Activated CD8-positive, alpha-beta T cell treated with anti-CD3 and anti-CD28 coated beads, Interleukin-2, amount 10 ng/mL, durations not matched to agents 7 days and 5 days (primary cell): ENCODE measurements at regions not wholly inside any gene's neighbourhood (a gene's known extent, or its start where the extent isn't known, plus 50 kb on each side); places are given as distances from the start of the nearest gene placed in this dataset.

Source experiments
- ATAC-seq: fragments of 150-1000 bp; cut with Tn5 transposase; one replicate; pipeline ENCODE4 v1.10.0; 2021; ENCODE audit warnings: moderate library complexity
- CTCF ChIA-PET: fragments of 350-600 bp; sonication (Branson Sonifier 250); formaldehyde crosslinking; loops from one replicate; lab custom pipeline; 2021; ENCODE audit warnings: antibody characterized with exemption; lab: Charles Lee
- POLR2A ChIA-PET: fragments of 350-600 bp; sonication (Branson Sonifier 250); formaldehyde crosslinking; loops from one replicate; lab custom pipeline; 2021; ENCODE audit warnings: antibody characterized with exemption; lab: Charles Lee
- DNase-seq: peaks from one replicate; pipeline ENCODE4 v3.0.0-alpha.2; 2020
- H3K27ac Mint-ChIP-seq: one replicate; pipeline ENCODE4 v1.8.0; 2021; ENCODE audit warnings: mild to moderate bottlenecking, mixed read lengths
- H3K27me3 Mint-ChIP-seq: one replicate; pipeline ENCODE4 v1.8.0; 2021; ENCODE audit warnings: low read depth, mixed read lengths
- H3K36me3 Mint-ChIP-seq: one replicate; pipeline ENCODE4 v1.8.0; 2021; ENCODE audit warnings: low read depth, mixed read lengths
- H3K4me1 Mint-ChIP-seq: one replicate; pipeline ENCODE4 v1.8.0; 2021; ENCODE audit warnings: low read depth, mixed read lengths
- H3K4me3 Mint-ChIP-seq: one replicate; pipeline ENCODE4 v1.8.0; 2021; ENCODE audit warnings: mild to moderate bottlenecking, mixed read lengths
- H3K9me3 Mint-ChIP-seq: one replicate; pipeline ENCODE4 v1.8.0; 2022; ENCODE audit warnings: mixed read lengths; ENCODE audit not compliant: insufficient read depth

DNA sequence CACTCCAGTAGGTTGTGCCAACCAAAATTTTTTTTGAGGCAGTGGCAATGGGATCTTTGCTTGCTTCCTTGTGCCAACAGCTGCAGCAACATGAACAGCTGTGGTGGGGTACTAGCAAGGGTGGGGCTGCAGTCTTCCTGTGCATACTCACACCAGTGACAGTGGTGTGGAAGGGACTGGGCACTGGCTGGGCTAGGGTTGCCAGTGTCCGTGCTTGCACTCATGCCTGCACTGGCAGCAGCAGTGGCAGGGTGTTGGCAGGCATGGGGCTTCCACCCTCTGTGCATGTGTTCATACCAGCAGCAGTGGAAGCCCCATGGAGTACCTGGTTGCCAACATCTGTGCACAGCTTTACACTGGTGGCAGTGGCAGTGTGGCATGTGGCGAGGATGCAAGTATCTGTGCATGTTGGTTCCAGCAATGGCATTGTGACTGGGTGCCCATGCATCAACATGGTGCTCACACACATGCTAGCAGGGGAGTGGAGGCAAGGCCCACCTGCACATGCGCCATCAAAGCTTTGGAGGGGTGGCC lies 1312.6 kb downstream of the PCDH18 start:
- Mint-ChIP-seq H3K4me1 (no peaks in the 10 kb centered on the region), H3K36me3 (no peaks in the 10 kb centered on the region), H3K27me3 (no peaks in the 10 kb centered on the region), H3K9me3 (no peaks in the 10 kb centered on the region), H3K27ac (no peak overlapping the region), H3K4me3 (no peak overlapping the region)
- ChIA-PET POLR2A (no interaction called here), CTCF (no interaction called here)
- ATAC-seq (no peak), DNase-seq (no peak)

DNA sequence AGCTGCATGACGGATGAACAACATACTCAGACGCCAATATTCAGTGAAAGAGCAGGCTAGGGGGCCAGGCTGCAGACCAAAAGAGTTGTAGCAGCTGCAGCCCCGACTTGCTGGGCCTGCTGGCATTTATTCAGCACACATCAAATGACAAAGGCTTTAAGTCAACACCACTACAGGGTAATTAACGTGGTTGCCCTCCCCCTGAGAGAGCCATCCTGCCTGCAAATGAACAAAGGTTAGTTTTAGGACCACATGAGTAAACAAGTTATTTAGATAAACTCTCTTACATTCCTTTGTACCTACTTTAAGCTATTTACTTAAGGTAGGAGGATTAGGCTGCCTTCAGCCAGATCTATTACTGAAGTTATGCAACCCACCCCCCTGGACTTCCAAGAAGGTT lies 1329.1 kb downstream of the PCDH18 start:
- Mint-ChIP-seq H3K36me3 (no peaks in the 10 kb centered on the region), H3K4me1 (no peaks in the 10 kb centered on the region), H3K27me3 (no peaks in the 10 kb centered on the region), H3K9me3 (peaks cover 4% of the 10 kb centered on the region), H3K27ac (no peak overlapping the region), H3K4me3 (no peak overlapping the region)
- CTCF ChIA-PET = no interaction called here
- POLR2A ChIA-PET = no interaction called here
- DNase-seq (no peak), ATAC-seq (no peak)

DNA sequence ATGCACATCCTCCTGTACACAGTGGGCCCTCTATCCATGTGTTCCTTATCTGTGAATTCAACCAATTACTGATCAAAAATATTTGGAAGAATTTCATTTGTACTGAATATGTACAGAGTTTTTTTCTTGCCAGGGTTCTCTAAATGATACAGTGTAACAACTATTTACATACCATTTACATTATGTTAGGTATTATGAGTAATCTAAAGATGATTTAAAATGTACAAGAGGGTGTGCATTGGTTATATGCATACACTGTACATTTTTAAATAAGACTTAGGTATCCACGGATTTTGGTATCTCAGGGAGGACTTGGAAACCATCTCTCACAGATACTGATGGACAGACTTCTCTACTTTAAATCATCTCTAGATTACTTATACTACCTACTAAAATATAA lies 1333.9 kb downstream of the PCDH18 start:
- no peaks in the 10 kb centered on the region for H3K4me1 Mint-ChIP-seq
- H3K9me3 Mint-ChIP-seq = peaks cover 4% of the 10 kb centered on the region
- ChIA-PET CTCF (no interaction called here), POLR2A (no interaction called here)
- H3K27me3 Mint-ChIP-seq = no peaks in the 10 kb centered on the region
- no peak overlapping the region for H3K27ac Mint-ChIP-seq
- H3K36me3 Mint-ChIP-seq = no peaks in the 10 kb centered on the region
- H3K4me3 Mint-ChIP-seq = no peak overlapping the region
- DNase-seq (no peak), ATAC-seq (no peak)

DNA sequence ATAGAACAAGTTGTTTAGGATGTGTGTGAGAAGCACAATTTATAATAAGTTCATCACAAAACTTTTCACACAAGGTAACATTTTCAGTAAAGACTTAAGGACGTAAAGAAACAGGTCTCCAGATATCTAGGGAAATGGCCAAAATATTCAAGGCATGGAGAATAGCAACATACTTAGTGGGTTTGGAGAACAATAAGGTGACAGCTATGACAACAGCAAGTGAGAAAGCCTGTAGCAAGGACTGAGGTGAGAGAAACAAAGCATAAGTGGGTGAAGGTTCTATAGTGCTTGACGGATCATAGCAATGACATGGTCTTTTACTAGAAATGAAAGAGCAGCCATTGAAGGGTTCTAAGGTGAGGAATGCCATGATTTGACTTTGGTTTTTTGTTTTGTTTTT lies 1337.3 kb downstream of the PCDH18 start:
- no peaks in the 10 kb centered on the region for H3K27me3 Mint-ChIP-seq

DNA sequence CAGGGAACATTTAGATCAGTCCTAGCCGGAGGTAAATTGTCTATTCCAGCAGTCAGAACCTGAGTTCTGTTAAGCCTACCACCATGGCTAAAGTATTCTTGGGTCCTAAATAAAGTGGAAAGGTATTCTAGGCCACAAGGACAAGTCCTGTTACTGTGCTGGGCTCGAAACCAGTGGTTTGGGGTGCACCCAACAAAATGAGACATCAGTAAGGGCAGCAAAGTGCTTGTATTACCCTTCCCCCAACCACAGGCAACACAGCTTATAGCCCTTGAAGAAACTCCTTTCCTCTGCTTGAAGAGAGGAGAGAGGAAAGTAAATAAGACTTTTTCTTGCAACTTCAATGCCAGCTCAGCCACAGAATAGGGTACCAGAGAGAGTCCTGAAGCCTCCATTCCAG lies 1345.6 kb downstream of the PCDH18 start:
- ChIA-PET CTCF (no interaction called here), POLR2A (no interaction called here)
- no peaks in the 10 kb centered on the region for H3K4me1 Mint-ChIP-seq
- no peaks in the 10 kb centered on the region for H3K27me3 Mint-ChIP-seq
- H3K36me3 Mint-ChIP-seq = no peaks in the 10 kb centered on the region
- no peak overlapping the region for H3K27ac Mint-ChIP-seq
- DNase-seq = no peak
- peaks cover 12% of the 10 kb centered on the region for H3K9me3 Mint-ChIP-seq
- no peak for ATAC-seq
- no peak overlapping the region for H3K4me3 Mint-ChIP-seq

More for the DNA sequence above, 1337.3 kb downstream of the PCDH18 start:
- Mint-ChIP-seq H3K4me3 (no peak overlapping the region), H3K36me3 (no peaks in the 10 kb centered on the region), H3K4me1 (no peaks in the 10 kb centered on the region), H3K9me3 (no peaks in the 10 kb centered on the region), H3K27ac (no peak overlapping the region)
- ChIA-PET POLR2A (no interaction called here), CTCF (no interaction called here)
- no peak for ATAC-seq
- no peak for DNase-seq

DNA sequence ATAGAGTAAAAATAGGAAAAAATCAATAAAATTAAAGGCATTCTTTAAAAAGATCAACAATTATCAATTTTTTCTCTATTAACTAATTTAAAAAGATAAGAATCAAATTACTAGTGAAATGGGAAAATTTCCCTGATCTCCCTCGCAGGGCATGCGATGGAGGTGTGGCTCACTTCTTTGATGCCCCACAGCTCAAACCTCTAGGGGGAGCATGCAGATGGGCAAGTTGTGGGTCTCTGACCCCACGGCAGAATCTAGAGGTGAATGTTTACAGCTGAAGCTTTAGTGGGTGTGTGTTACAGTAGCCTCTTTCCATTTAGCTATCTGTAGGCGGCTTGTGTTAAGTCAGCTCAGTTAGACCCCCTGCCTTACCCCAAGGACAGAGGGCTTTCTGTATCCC lies 1348.8 kb downstream of the PCDH18 start:
- H3K4me3 Mint-ChIP-seq = no peak overlapping the region
- no peaks in the 10 kb centered on the region for H3K4me1 Mint-ChIP-seq
- peaks cover 14% of the 10 kb centered on the region for H3K9me3 Mint-ChIP-seq
- ATAC-seq (no peak), DNase-seq (no peak)
- H3K27me3 Mint-ChIP-seq = no peaks in the 10 kb centered on the region
- no peaks in the 10 kb centered on the region for H3K36me3 Mint-ChIP-seq
- no peak overlapping the region for H3K27ac Mint-ChIP-seq
- ChIA-PET POLR2A (no interaction called here), CTCF (no interaction called here)

DNA sequence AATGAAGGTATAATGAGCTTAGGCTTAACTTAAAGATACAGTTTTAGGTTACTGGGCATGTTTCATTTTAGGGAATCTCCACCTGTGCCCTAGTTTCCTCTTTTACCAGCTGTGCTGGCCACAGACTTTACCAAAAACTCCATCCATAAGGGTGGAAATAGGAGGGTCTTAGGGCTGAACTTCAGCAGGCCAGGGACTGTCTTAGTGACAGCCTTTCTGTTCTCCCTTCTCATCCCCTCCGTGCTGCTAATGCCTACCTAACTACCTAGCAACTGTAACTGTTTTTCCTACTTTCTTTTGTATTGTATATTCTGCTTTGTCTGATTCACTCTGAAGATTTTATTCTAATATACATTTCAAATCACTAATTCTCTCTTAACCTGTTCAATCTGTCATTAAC lies 1375.3 kb downstream of the PCDH18 start:
- H3K27me3 Mint-ChIP-seq = no peaks in the 10 kb centered on the region
- CTCF ChIA-PET = no interaction called here

DNA sequence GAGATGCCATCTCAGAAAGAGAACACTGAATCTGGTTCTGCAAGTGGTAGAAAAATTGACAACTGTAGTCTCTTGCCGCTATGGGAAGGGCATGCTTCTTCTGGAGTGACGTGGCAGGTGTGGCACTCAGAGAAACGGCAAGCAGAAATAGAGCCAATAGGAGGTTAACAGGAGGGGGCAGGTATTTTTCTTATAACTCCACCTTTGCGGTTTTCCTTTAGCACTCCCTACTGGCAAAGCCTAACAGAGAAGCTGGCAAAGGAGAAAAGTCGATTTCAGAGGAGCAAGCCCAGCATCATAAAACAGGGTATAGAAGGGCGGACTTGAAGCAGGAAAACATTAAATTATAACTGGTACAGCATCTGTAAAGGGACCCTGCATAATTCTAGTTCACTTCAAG lies 1382.2 kb downstream of the PCDH18 start:
- H3K4me3 Mint-ChIP-seq = no peak overlapping the region
- no peak for ATAC-seq
- ChIA-PET POLR2A (no interaction called here), CTCF (no interaction called here)
- H3K9me3 Mint-ChIP-seq = peaks cover 4% of the 10 kb centered on the region
- H3K27ac Mint-ChIP-seq = no peak overlapping the region
- no peak for DNase-seq
- H3K4me1 Mint-ChIP-seq = no peaks in the 10 kb centered on the region
- H3K36me3 Mint-ChIP-seq = no peaks in the 10 kb centered on the region
- H3K27me3 Mint-ChIP-seq = no peaks in the 10 kb centered on the region

More for the DNA sequence above, 1375.3 kb downstream of the PCDH18 start:
- Mint-ChIP-seq H3K4me1 (no peaks in the 10 kb centered on the region), H3K36me3 (no peaks in the 10 kb centered on the region), H3K9me3 (peaks cover 7% of the 10 kb centered on the region), H3K27ac (no peak overlapping the region), H3K4me3 (no peak overlapping the region)
- ATAC-seq = no peak
- no peak for DNase-seq
- POLR2A ChIA-PET = no interaction called here

DNA sequence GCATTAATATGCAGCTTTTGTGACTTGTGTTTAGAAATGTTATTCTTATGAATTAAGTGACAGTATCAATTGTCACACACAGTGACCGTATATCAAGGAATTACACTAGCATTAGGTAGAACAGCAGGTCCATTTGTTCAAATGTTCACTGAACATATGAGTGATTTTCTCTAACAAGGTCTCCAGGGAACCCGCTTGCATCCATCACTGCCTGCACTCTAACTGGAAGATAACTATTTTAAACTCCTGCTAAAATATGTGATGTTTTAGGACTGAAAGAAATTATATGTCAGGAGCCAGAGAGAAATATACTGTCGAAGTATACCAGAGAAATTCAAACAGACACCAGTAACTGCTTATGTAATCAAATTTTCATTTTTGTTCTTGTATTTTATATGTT lies 1395.7 kb downstream of the PCDH18 start:
- CTCF ChIA-PET = no interaction called here
- POLR2A ChIA-PET = no interaction called here
- H3K4me3 Mint-ChIP-seq = no peak overlapping the region

DNA sequence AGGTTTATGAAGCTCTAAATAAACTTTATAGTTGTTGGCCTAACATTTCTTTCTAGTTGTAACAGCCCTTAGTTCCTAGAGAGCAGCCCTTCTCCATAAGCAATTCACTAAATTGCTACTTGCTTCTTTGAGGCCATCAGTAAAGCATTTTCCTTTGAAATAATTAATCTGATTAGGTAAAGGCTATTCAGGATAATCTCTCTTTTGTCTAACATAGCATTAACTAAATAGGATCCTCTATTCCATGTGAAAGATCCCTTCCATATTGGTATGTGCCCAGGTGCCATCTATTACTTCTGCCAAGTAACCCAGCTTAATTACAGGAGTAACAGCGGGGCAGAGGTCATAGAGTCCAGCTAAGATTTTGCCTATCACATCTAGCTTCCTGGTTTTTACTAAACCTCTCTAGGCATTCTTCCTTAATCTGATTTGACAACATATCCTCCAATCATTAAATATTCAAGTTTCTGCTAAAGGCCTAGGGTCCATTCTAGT lies 1408.0 kb downstream of the PCDH18 start:
- Mint-ChIP-seq H3K36me3 (no peaks in the 10 kb centered on the region), H3K4me3 (no peak overlapping the region), H3K4me1 (no peaks in the 10 kb centered on the region), H3K9me3 (peaks cover 10% of the 10 kb centered on the region), H3K27me3 (no peaks in the 10 kb centered on the region), H3K27ac (no peak overlapping the region)
- ATAC-seq (no peak), DNase-seq (no peak)
- ChIA-PET POLR2A (no interaction called here), CTCF (no interaction called here)

More for the DNA sequence above, 1395.7 kb downstream of the PCDH18 start:
- ATAC-seq (no peak), DNase-seq (no peak)
- Mint-ChIP-seq H3K4me1 (no peaks in the 10 kb centered on the region), H3K27me3 (no peaks in the 10 kb centered on the region), H3K27ac (no peak overlapping the region), H3K9me3 (no peaks in the 10 kb centered on the region), H3K36me3 (no peaks in the 10 kb centered on the region)

DNA sequence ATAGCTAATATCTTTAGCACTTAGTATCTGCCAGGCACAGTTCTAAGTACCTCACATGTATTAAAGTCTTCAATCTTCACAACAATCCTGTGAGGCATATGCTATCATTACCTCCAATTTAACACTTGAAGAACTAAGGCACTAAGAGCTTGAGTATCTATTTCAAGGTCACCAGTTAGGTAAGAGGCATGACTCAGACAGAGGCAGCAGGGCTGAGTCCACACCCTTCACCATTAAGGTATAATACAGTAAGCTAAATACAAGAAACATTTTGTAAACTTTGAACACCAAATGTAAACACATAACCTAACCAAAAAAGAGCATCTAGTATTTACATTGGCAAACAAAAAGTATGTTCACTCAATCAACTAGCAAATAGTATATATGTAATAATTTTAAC lies 1410.9 kb downstream of the PCDH18 start:
- no peak overlapping the region for H3K4me3 Mint-ChIP-seq

DNA sequence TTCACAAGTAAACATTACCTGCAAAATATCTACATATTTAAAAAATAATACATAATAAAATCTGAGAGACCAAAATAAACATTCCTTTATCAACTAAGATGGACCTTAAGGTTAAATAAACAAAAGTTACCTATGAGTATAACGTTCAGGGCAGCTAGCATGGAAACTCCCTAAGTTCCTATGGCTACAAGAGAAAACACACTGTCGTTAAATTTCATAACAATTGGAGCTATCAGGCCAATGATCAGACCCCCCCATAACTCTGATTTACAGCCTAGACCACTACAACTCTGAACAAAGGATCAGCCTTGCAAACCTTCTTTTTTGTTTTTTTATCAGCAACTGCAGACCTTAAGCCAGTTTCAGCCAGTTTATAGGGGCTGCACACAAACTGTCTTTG lies 1418.4 kb downstream of the PCDH18 start:
- H3K4me3 Mint-ChIP-seq = no peak overlapping the region
- ChIA-PET CTCF (no interaction called here), POLR2A (no interaction called here)
- no peaks in the 10 kb centered on the region for H3K9me3 Mint-ChIP-seq
- ATAC-seq (no peak), DNase-seq (no peak)
- no peaks in the 10 kb centered on the region for H3K4me1 Mint-ChIP-seq
- H3K36me3 Mint-ChIP-seq = no peaks in the 10 kb centered on the region
- H3K27me3 Mint-ChIP-seq = no peaks in the 10 kb centered on the region
- H3K27ac Mint-ChIP-seq = no peak overlapping the region

More for the DNA sequence above, 1410.9 kb downstream of the PCDH18 start:
- Mint-ChIP-seq H3K9me3 (peaks cover 5% of the 10 kb centered on the region), H3K36me3 (no peaks in the 10 kb centered on the region), H3K4me1 (no peaks in the 10 kb centered on the region), H3K27me3 (no peaks in the 10 kb centered on the region), H3K27ac (no peak overlapping the region)
- CTCF ChIA-PET = no interaction called here
- DNase-seq (no peak), ATAC-seq (no peak)
- POLR2A ChIA-PET = no interaction called here

DNA sequence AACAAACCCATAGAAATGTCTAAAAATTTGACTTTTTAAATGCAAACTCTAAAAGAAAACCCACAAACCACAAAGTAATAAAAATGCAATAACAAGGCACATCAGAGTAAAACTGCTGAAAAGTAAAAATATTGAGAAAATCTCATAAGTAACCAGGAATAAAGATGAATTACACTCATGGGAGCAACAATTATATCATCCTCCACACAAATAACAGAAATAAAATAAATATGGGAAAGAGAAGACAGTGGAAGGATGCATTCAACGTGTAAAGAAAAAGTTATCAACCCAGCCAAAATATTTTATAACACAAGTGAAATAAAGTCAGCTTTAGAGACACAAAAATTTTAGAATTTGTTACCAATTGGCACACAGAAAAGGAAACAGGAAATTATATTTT lies 1420.2 kb downstream of the PCDH18 start:
- Mint-ChIP-seq H3K9me3 (no peaks in the 10 kb centered on the region), H3K27me3 (no peaks in the 10 kb centered on the region), H3K4me1 (no peaks in the 10 kb centered on the region), H3K27ac (no peak overlapping the region), H3K4me3 (no peak overlapping the region), H3K36me3 (no peaks in the 10 kb centered on the region)
- no peak for ATAC-seq
- POLR2A ChIA-PET = no interaction called here
- no peak for DNase-seq
- CTCF ChIA-PET = no interaction called here
